GM18519 (cell line): ENCODE measurements at regions not wholly inside any gene's neighbourhood (a gene's known extent, or its start where the extent isn't known, plus 50 kb on each side); places are given as distances from the start of the nearest gene placed in this dataset.
"Not testable (repeated sequence)": the region's sequence is repeated elsewhere in the genome, so short reads cannot be mapped to it uniquely, and the experiment has no call there.

Source experiments
- ATAC-seq: cut with Tn5 transposase; IDR thresholded peaks from one replicate; pipeline ENCODE4 v1.9.1; 2021; ENCODE audit warnings: mild to moderate bottlenecking, moderate library complexity; ENCODE audit not compliant: unreplicated experiment, low FRiP score

DNA sequence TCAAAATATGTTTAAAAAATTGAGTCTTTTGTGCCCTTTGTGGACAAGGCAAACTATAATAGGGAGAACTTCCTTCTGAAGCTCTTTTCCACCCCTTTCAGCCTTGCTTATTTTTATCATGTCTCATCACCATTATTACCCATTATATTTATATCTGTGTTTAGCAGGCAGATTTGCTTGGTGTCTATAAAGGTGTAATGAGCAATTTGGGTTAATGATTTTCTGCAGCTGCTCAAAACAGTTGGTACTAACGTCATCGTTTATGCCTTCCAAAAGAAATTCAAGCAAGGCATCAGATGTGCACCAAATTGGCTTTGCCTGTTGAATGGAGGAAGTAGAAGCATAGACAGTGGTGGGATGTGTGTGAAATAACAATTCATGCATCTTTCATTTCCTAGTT lies 483.7 kb upstream of the SGO1 start:
- no peak for ATAC-seq

DNA sequence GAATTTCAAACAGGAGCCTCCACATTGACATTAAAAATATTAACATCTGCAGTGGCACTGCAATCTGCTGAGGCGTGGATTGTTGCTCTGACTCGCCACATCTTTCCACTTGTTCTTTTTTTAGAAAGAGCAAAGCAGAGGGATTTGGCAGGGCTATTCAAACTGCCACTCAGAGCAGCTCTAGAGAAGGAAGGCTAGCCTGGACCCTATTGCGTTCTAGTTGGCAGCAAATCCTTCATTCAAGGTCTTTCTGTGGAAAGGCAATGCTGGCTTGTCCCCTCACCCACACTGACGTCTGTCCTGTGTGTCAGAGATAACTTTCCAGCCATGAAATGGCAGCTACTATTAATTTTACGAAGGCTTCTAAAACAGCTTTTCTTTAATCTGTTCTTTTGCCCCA lies 483.2 kb upstream of the SGO1 start:
- ATAC-seq, result no peak

- ATAC-seq, result no peak
Observed at GRCh38 chr3:20668411-20668810, 482.4 kb upstream of the SGO1 start.

DNA sequence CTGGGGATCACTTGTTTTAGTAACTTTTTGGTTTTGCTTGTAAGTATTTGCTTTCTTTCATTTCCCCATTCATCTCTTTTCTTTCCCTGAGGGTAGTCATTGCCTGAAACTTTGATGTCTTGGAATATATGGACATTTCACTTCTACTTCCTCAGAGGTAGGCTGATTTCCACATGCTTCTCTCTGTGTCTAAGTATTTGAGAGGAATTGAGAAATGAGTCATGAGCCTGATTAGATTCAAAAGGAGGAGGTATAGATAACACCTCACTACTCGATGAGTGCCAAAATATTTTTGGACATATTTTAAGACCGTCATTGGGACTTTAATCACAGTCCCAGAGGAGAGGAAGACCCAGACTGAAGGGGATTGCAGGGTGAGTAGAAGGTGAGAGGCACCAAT lies 480.1 kb upstream of the SGO1 start:
- no peak for ATAC-seq

GRCh38 chr3:20658491-20658890 lies 472.5 kb upstream of the SGO1 start:
- ATAC-seq, result no peak

DNA sequence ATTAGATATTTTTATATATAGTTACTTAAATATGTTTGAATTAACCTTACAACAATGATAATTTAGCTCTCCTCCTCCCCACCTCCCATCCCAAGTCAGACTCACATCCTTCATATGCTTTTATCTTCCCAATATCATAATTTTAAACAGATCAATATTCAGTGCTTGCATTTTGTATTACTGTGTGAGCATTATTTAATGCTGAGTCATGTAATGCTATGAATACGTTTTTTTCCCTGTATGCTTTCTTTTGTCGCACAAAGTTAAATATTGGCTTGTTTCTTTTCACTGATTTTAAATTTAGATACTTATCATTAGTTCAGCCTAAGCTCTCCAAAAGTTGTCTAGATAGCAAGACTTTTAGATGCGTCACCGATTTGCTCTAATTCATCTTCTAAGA lies 471.6 kb upstream of the SGO1 start:
- no peak for ATAC-seq

GRCh38 chr3:20652231-20652986 lies 466.4 kb upstream of the SGO1 start:
- ATAC-seq, result no peak

- ATAC-seq, result no peak
Observed at GRCh38 chr3:20648921-20649381, 462.9 kb upstream of the SGO1 start.

- ATAC-seq, result no peak
Observed at GRCh38 chr3:20648294-20648693, 462.3 kb upstream of the SGO1 start.

- ATAC-seq, result no peak
Observed at GRCh38 chr3:20646425-20646824, 460.4 kb upstream of the SGO1 start.

DNA sequence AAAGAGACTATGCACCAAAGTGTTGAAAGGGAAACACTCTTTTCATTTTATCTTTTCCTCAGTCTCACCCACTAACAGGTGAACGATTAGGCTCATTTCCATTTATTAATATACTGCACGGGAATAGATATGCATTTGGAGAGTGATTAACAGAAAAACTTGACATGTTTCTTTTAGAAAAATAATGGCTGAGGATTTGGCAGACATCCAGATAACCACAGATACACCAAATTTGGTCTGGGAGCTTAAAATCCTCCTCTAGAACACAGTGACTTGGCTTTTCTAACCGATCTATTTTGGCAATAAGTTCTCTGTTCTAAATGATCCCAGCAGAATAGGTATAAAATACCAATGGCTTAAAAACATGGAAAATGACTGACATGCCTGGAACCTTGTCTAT lies 459.3 kb upstream of the SGO1 start:
- ATAC-seq, result no peak

- no peak for ATAC-seq
Observed at GRCh38 chr3:20637729-20638128, 451.7 kb upstream of the SGO1 start.

DNA sequence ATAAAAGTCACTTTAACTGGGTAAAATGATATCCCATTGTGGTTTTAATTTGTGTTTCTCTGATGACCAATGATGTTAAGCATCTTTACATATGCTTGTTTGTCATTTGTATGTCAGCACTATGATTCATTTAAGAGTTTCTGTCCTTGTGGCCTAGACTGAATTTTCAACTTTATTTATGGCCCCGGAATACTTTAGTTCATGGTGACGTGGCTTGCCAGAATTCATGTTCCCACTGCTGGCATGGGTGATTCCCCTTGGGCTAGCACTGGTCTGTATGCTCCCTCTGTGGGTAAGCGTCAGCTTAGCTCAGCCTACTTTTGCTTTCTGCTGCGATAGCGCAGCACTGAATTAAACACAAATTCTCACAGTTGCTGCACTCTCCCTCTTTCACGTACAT lies 436.3 kb upstream of the SGO1 start:
- no peak for ATAC-seq

- ATAC-seq, result not testable (repeated sequence)
Observed at GRCh38 chr3:20618621-20619020, 432.6 kb upstream of the SGO1 start.

- not testable (repeated sequence) for ATAC-seq
Observed at GRCh38 chr3:20618181-20618580, 432.2 kb upstream of the SGO1 start.

- ATAC-seq, result not testable (repeated sequence)
Observed at GRCh38 chr3:20615982-20616381, 430.0 kb upstream of the SGO1 start.

DNA sequence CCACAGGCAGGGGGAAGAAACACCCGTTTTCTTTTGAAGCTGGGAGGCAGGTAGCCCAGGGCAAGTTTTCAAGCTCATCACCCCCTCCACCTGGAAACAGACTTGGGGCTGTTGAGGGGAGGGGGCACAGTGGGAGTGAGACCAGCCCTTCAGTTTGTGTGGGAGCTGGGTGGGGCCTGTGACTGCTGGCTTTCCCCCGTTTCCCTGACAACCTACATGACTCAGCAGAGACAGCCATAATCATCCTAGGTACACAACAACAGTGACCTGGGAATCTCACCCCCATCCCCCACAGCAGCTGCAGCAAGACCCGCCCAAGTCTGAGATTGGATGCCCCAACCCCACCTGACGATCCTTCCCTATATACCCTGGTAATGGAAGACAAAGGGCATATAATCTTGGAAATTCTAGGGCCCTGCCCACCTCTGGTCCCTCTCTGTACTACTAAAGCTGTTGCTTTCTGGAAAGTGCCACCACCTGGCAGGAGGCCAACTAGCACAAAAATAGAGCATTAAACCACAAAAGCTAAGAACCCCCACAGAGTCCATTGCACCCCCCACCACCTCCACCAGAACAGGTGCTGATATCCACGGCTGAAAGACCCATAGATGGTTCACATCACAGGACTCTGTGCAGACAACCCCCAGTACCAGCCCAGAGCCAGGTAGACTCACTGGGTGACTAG lies 422.2 kb upstream of the SGO1 start:
- ATAC-seq, result no peak

GRCh38 chr3:20604659-20605058 lies 418.7 kb upstream of the SGO1 start:
- ATAC-seq, result no peak

DNA sequence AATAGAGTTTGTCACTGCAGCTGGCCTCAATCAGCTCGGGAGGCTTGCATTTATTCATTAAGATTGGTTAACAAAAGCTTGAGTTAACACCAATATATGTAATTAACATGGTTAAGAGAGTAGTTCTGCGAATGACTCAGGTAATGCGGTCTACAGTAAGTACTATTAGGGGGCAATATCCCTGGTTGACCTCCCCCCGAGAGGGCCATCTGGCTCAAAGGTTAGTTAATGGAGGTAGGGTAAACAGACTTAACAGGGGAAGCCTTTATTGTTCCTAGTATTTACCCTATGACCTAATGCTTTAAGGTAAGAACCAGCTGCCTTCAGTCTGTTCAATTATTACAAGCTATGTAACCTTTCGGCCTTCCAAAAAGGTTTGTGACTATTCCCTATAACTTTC lies 403.3 kb upstream of the SGO1 start:
- no peak for ATAC-seq

GRCh38 chr3:20588781-20589180 lies 402.8 kb upstream of the SGO1 start:
- no peak for ATAC-seq

DNA sequence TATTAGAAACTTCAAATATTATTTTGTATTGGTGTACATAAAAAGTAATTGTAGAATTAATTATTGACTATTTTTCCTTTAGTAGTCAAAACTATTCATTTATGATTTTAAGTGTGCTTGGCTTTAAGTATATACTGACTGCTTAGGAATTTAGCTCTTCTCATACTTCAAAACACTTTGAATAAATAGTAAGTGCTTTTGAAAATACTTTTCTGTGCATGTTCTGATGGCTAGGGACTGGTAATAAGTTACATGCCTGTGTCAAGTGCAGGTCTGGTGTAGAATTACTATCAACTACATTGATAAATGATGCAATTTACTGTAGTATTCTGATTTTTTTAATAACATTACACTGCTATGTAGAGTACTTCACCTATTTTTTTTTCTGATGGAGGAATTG lies 397.6 kb upstream of the SGO1 start:
- ATAC-seq, result no peak

DNA sequence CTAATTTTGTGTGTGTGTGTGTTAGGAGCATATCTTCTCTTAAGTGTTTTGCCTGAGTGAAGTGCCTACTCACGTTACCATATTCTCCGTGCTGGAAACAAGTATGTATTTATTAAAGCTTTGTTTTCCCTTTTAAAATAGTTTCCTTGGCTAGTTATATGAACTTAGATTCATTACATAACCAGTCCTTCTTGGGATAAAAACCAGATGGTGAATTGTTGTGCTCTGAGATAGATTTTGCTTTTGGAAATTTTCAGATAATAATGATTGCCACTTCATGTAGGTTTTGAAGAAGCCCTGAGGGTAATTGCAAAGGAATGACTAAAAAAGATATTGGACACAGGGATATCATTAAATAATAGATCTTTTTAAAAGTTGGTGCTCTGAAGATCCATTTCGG lies 390.2 kb upstream of the SGO1 start:
- ATAC-seq, result no peak
